ENCODE measurements at regions not wholly inside any gene's neighbourhood (a gene's known extent, or its start where the extent isn't known, plus 50 kb on each side); places are given as distances from the start of the nearest gene placed in this dataset.

DNA sequence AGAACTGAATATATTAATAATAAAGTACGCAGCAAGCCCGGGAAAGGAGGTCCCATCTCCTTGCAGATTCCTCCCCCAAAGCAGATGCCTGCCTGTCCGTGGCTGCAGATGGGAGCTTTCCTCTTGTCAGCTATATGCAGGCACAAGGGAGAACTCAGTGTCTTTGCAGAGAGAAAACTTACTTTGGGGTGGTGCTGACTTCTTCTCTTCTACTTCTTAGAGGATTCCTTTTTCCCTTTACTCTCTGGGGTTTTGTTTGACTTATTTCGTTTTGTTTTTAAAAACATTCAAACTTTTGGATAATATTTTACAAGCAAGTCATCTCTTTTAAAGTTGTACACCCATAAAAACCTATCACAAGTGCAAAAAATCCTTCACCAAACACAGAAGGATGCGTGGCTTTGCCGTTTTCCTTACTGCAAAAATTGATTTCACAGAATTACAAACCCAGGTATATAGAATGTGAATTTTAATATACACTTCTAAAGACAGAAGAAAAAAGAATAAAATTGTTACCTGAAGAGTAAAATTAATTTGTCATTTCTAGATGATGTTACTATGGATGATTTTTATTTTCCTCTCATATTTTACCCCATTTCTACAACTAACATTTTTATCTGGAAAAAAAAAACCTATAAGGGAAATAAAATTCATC, 65.3 kb upstream of the IGF1R start:
- H3K9me3 ChIP-seq (replicated peaks; ENCODE audit: control insufficient read depth, insufficient read depth, low read length): no peaks in the 10 kb centered on the region
- H3K9ac ChIP-seq (replicated peaks; ENCODE audit: extremely low read depth, insufficient read depth, low read length): no peak overlapping the region
- FAIRE-seq: no peak
- no peak for DNase-seq (ENCODE audit: low read depth, low spot score)
- H4K20me1 ChIP-seq (replicated peaks; ENCODE audit: control insufficient read depth, extremely low read depth, insufficient read depth, low read length): no peaks in the 10 kb centered on the region
- H3K27ac ChIP-seq (ENCODE audit: insufficient read depth, low read depth, low read length): no peak overlapping the region
- peaks cover 3 to 19% of the 10 kb centered on the region in 2 experiments for H3K27me3 ChIP-seq (ENCODE audit: control insufficient read depth in 2 of 2, insufficient read depth in 2 of 2, low read length in 2 of 2)
- BruUV-seq (replicated peaks): no TSS peak
- POLR2A ChIA-PET: no interaction called here
- no peaks in the 10 kb centered on the region for H3K9me1 ChIP-seq (replicated peaks; ENCODE audit: control insufficient read depth, extremely low read depth, insufficient read depth, low read length)
- no peak overlapping the region for H2AFZ ChIP-seq (ENCODE audit: low read depth, low read length)
- intact Hi-C loops (cut with micrococcal nuclease) (no loop called here), dilution Hi-C loops (cut with MboI; ENCODE audit: extremely low pct_ligation_motif_present, low sequenced_read_pairs) (no loop called here)
- no peaks in the 10 kb centered on the region for H3K4me1 ChIP-seq (ENCODE audit: control insufficient read depth, extremely low read depth, insufficient read depth, low read length)
- H3K79me2 ChIP-seq (ENCODE audit: control insufficient read depth, insufficient read depth, low read length): no peaks in the 10 kb centered on the region
- H3K4me2 ChIP-seq (ENCODE audit: insufficient read depth, low read length): no peak overlapping the region
- TF ChIP-seq POLR2AphosphoS5 (IDR thresholded peaks at IDR 0.05; ENCODE audit: insufficient read depth, low read depth, low read length) (no peak), MYC (IDR thresholded peaks at IDR 0.05; ENCODE audit: low read depth, low read length) (no peak), FOS (IDR thresholded peaks at IDR 0.05; ENCODE audit: borderline replicate concordance, insufficient read depth, low read length) (no peak), EZH2 (IDR thresholded peaks at IDR 0.05; ENCODE audit: borderline replicate concordance, low read depth, low read length, severe bottlenecking) (no peak), GATA2 (IDR thresholded peaks at IDR 0.05; ENCODE audit: insufficient read depth, insufficient read length, low read depth, low read length) (no peak), JUN (IDR thresholded peaks at IDR 0.05; ENCODE audit: borderline replicate concordance, insufficient read depth, insufficient read length, low read depth) (no peak), POLR2A (IDR thresholded peaks at IDR 0.05; ENCODE audit: low read depth, low read length) (no peak)
- TF ChIP-seq, protein P1, sequence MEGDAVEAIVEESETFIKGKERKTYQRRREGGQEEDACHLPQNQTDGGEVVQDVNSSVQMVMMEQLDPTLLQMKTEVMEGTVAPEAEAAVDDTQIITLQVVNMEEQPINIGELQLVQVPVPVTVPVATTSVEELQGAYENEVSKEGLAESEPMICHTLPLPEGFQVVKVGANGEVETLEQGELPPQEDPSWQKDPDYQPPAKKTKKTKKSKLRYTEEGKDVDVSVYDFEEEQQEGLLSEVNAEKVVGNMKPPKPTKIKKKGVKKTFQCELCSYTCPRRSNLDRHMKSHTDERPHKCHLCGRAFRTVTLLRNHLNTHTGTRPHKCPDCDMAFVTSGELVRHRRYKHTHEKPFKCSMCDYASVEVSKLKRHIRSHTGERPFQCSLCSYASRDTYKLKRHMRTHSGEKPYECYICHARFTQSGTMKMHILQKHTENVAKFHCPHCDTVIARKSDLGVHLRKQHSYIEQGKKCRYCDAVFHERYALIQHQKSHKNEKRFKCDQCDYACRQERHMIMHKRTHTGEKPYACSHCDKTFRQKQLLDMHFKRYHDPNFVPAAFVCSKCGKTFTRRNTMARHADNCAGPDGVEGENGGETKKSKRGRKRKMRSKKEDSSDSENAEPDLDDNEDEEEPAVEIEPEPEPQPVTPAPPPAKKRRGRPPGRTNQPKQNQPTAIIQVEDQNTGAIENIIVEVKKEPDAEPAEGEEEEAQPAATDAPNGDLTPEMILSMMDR (IDR thresholded peaks at IDR 0.05; ENCODE audit: extremely low read depth in 1 of 2, insufficient read depth in 1 of 2, low read depth in 1 of 2, low read length in 2 of 2): no peak
- TF ChIP-seq, protein P2, sequence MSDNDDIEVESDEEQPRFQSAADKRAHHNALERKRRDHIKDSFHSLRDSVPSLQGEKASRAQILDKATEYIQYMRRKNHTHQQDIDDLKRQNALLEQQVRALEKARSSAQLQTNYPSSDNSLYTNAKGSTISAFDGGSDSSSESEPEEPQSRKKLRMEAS (IDR thresholded peaks at IDR 0.05; ENCODE audit: insufficient read depth, insufficient read length): no peak
- CTCF ChIA-PET: no interaction called here
- no peak overlapping the region for H3K4me3 ChIP-seq (replicated peaks in 1 of 3; ENCODE audit: insufficient read depth in 1 of 3, low read depth in 1 of 3, low read length in 3 of 3)
- H3K36me3 ChIP-seq (ENCODE audit: control insufficient read depth in 2 of 2, extremely low read depth in 1 of 2, insufficient read depth in 2 of 2, low read length in 2 of 2): no peaks in the 10 kb centered on the region
